ENCODE measurements at regions not wholly inside any gene's neighbourhood (a gene's known extent, or its start where the extent isn't known, plus 50 kb on each side); places are given as distances from the start of the nearest gene placed in this dataset.
"Not testable (repeated sequence)": the region's sequence is repeated elsewhere in the genome, so short reads cannot be mapped to it uniquely, and the experiment has no call there.

DNA sequence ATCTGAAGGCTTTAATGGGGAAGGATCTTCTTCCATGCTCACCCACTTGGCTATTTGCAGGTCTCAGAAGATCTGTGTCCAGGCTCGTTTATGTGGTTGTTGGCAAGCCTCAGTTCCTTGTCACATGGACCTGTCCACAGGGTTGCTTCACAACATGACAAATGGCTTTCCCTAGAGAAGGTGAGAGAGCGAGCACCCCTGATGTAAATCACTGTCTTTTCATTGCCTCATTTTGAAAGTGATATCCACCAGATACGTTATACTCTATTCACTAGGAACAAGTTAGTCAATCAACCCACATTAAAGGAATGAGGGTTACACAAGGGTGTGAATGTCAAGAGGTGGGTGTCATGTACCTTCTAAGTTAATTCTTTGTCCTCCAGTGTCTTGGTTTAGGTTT is 433.3 kb downstream of the RPS6KC1 start:
- DNase-seq, result no peak

GRCh38 chr1:213484758-213485157 is 433.7 kb downstream of the RPS6KC1 start:
- no peak for DNase-seq

DNA sequence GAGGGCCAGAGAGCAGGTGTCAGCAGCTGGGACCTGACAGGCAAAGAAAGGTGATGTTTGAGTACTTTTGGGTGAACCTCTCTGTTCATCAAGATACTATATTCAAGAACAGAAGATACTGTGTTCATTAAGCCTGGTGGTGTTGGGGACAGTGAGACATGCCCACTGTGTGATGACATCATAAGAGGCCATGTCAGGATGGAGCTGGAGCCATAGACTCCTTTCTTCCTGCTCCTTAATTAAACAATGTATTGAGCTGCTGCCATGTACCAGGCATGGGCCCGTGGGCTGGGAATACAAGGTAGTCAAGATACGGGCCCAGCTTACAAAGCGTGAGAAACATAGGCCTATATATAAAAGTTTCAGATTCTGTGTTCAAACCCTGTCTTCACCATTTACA is 435.4 kb downstream of the RPS6KC1 start:
- no peak for DNase-seq

GRCh38 chr1:213491468-213491867 is 440.4 kb downstream of the RPS6KC1 start:
- DNase-seq, result no peak

GRCh38 chr1:213492161-213493041 is 441.4 kb downstream of the RPS6KC1 start:
- DNase-seq, result no peak

DNA sequence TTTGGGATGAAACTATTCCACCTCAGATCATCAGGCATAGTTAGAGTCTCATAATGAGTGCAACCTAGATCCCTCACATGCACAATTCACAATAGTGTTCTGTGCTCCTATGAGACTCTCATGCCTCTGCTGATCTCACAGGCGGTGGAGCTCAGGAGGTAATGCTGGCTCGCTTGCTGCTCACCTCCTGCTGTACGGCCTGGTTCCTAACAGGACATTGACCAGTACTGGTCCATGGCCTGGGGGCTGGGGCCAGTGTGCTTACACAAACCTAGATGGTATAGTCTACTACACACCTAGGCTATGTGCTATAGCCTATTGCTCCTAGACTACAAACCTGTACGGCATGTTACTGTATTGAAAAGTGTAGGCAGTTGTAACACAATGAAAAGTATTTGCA is 448.4 kb downstream of the RPS6KC1 start:
- DNase-seq, result no peak

GRCh38 chr1:213507472-213508223 is 456.6 kb downstream of the RPS6KC1 start:
- peak; percentile 91 for DNase-seq

DNA sequence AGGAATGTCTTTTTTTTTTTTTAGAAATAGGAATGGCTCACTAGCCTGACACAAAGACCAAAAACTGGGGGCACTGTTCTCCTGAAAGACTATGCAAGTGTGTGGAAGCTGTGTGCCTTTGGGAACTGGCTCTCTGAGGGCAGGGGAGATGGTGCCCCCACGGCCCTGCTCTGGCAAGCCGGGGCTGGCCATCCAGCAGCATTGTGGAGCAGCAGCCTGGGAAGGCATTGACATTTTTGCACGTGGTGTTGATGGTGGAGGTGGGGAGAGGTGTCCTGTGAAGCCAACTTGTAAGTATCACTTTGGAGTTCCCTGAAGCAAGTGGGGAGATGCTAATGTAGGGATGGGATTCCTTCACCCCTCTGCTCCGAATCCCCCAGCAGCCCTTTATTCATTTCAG is 460.1 kb downstream of the RPS6KC1 start:
- no peak for DNase-seq

DNA sequence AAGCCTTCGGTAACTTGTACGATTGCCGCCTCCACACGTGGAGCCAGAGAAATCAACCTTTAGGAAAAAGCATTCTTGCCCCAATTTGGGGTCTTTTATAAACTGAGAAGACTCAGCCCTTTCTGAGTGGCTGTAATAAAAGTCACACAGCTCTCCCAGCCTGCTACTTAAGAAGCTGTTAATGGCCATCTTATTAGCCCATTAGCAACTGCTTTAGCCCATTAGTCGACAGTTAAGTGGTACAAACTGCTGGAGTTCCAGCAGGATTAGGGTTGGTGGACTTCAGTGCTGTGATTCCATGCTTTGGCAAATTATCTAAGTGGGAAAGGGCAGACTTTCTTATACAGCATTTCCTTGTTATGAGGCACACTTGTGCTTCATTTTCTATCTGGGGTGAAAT is 461.3 kb downstream of the RPS6KC1 start:
- DNase-seq, result no peak

DNA sequence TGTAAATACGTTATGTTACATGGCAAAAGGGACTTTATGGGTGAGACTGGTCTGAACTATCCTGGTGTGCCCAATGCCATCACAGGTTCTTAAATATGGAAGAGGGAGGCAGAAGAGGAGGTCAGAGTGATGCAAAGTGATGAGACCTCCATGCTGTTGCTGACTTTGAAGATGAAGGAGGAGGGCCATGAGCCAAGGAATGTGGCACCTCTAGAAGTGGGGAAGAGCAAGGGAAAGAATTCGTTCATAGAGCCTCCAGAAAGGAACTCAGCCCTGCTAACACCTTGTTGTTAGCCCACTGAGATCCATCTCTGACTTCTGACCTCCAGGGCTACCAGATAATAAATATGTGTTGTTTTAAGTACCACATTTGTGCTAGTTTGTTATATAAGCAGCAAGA is 462.0 kb downstream of the RPS6KC1 start:
- no peak for DNase-seq

DNA sequence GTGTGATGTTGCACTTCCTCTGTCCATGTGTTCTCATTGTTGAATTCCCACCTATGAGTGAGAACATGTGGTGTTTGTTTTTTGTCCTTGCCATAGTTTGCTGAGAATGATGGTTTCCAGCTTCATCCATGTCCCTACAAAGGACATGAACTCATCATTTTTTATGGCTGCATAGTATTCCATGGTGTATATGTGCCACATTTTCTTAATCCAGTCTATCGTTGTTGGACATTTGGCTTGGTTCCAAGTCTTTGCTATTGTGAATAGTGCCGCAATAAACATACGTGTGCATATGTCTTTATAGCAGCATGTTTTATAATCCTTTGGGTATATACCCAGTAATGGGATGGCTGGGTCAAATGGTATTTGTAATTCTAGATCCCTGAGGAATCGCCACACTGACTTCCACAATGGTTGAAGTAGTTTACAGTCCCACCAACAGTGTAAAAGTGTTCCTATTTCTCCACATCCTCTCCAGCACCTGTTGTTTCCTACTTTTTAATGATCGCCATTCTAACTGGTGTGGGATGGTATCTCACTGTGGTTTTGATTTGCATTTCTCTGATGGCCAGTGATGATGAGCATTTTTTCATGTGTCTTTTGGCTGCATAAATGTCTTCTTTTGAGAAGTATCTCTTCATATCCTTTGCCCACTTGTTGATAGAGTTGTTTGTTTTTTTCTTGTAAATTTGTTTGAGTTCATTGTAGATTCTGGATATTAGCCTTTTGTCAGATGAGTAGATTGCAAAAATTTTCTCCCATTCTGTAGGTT is 463.6 kb downstream of the RPS6KC1 start:
- DNase-seq, result not testable (repeated sequence)

- DNase-seq, result peak; percentile 69
Observed at GRCh38 chr1:213519098-213519497, 468.1 kb downstream of the RPS6KC1 start.

DNA sequence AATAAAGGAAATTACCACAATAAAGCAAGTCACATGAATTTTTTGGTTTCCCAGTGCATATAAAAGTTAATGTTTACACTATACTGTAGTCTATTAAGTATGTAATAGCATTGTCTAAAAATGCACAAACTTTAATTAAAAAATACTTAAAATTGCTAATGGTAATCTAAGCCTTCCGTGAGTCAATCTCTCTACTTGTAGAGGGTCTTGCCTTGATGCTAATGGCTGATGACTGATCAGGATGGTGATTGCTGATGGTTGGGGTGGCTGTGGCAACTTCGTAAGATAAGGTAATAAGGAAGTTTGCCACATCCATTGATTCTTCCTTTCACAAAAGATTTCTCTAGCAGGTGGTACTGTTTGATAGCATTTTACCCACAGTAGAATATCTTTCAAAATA is 466.6 kb upstream of the PROX1 start:
- DNase-seq, result no peak

- no peak for DNase-seq
Observed at GRCh38 chr1:213523781-213524398, 463.9 kb upstream of the PROX1 start.

DNA sequence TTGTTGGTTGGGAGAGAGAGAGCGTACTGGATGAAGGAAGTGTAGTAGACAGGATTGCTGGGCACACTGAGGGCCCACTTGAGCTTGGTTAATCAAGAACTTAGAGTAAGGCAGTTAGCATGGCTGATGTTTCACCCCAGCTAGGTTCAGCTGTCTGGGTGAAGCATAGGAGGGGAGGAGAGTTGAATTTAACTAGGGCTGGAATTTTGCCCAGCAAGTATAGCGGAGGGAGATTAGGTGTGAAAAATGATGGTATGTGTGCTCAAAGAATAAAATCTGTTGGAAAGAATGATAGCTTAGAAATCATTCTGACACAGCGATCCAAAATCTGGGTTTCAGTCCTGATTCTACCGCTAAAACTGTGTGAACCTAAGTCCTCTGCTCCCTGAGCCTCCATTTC is 461.5 kb upstream of the PROX1 start:
- DNase-seq, result no peak

- DNase-seq, result no peak
Observed at GRCh38 chr1:213530611-213531320, 457.0 kb upstream of the PROX1 start.

- no peak for DNase-seq
Observed at GRCh38 chr1:213531369-213532310, 456.1 kb upstream of the PROX1 start.

GRCh38 chr1:213533125-213533524 is 454.6 kb upstream of the PROX1 start:
- DNase-seq, result no peak

GRCh38 chr1:213535679-213536078 is 452.1 kb upstream of the PROX1 start:
- no peak for DNase-seq

- DNase-seq, result no peak
Observed at GRCh38 chr1:213538251-213538650, 449.5 kb upstream of the PROX1 start.

DNA sequence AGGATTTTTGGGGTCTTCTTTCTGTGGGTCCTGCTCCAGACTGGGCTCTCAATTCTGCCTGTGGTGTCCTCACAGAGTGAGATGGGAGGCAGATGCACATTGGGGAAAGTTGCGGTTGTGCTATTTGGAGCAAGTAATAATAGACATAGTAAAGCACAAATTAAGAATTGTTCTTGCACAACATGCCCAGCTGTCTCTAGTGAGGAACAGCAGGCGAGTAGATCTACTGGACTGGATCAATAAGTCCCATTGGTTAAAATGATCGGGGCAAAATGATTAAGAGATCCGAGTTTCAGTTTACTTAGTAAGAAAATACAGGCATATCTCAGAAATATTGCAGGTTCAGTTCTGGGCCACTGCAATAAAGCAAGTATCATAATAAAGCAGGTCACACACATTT is 448.3 kb upstream of the PROX1 start:
- no peak for DNase-seq
